ENCODE measurements at regions not wholly inside any gene's neighbourhood (a gene's known extent, or its start where the extent isn't known, plus 50 kb on each side); places are given as distances from the start of the nearest gene placed in this dataset.

- TF ChIP-seq REST (IDR thresholded peaks at IDR 0.05; ENCODE audit: unreplicated experiment) = no peak
- no peak for TF ChIP-seq NANOG (IDR thresholded peaks at IDR 0.05; ENCODE audit: borderline replicate concordance)
- no peak for TF ChIP-seq ETS1 (IDR thresholded peaks at IDR 0.05)
- TF ChIP-seq CTCF (conservative IDR thresholded peaks at IDR 0.05; ENCODE audit: low read depth in 2 of 2) = no peak
These were observed 169.3 kb downstream of the CTTN start (continued) for GRCh38 chr11:70567680-70568034.

GRCh38 chr11:70568035-70568813 lies 169.9 kb downstream of the CTTN start:
- Histone ChIP-seq H3K9me2 (ENCODE audit: insufficient read depth) (no peaks in the 10 kb centered on the region; the same call in 1 of the 2 replicates), H3K27ac (ENCODE audit: low read depth) (peak overlapping the region; percentile 55; the same call in 1 of the 2 replicates), H3K36me3 (ENCODE audit: insufficient read depth) (no peaks in the 10 kb centered on the region), H3K79me2 (replicated peaks; ENCODE audit: insufficient read depth) (no peaks in the 10 kb centered on the region), H3K4me2 (peak overlapping the region; percentile 68), H3F3A (replicated peaks; ENCODE audit: low read depth) (no peaks in the 10 kb centered on the region), H3K4me1 (ENCODE audit: insufficient read depth) (peaks cover 12% of the 10 kb centered on the region), H3K4me3 (no peak overlapping the region), H4K20me1 (replicated peaks; ENCODE audit: insufficient read depth) (no peaks in the 10 kb centered on the region), H3K27me3 (ENCODE audit: insufficient read depth) (no peaks in the 10 kb centered on the region), H2AFZ (no peak overlapping the region)
- Mint-ChIP-seq H3K27me3 (ENCODE audit: insufficient read depth, low read depth, poor library complexity) (peaks cover 14% of the 10 kb centered on the region), H3K36me3 (ENCODE audit: low read depth) (peaks cover 9% of the 10 kb centered on the region; the same call in 1 of the 3 replicates), H3K9me3 (no peaks in the 10 kb centered on the region), H3K4me3 (0 out of 3 replicates have a peak overlapping the region, but pooled peaks have one; percentile 23), H3K4me1 (peaks cover 25% of the 10 kb centered on the region), H3K27ac (no peak overlapping the region)
- peak; percentile 83 for ATAC-seq
- TF ChIP-seq ZNF462 (CRISPR knock-in tag; IDR thresholded peaks at IDR 0.05) = no peak
- peak in 1 of 2 experiments; percentile 45; a peak in 2 of 4 replicates for TF ChIP-seq CTCF (conservative IDR thresholded peaks at IDR 0.05; ENCODE audit: low read depth in 2 of 2)
- peak; percentile 74 for DNase-seq (ENCODE audit: low spot score)

Data from GM23338 (cell line).